ENCODE measurements at regions not wholly inside any gene's neighbourhood (a gene's known extent, or its start where the extent isn't known, plus 50 kb on each side); places are given as distances from the start of the nearest gene placed in this dataset.

DNA sequence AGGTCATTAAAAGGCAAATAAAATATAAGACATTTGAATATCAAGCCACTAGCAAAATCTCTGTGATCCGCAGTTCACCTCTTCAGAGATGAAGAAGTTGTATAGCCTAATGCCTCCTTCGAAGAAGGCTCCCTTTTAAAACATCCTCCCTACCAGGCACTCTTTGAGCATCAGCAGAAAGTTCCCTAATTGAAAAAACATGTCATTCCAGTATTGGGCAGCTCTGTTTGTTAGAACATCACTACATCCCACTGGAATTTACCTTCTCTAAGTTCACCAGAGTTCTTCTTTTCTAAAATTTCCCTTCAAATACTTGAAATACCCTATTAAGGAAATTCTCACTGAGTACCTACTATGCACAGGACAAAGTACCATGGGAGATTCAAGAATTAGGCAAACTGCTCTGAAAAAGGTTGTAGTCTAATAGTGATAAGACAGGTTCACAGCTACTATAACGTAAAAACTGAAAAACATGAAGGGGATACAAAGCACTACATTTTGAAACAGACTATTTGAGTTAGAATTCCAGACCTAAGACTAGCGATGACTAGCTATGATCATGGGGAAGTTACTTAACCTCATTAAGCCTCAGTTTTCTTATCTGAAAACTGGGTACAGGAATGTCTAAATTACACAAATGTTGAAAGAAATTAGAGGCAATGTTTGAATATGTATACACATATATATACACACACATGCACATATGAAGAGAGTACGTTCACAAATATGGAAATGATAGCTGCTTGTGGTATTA, 128.7 kb downstream of the ELAPOR2 start:
- no peak overlapping the region for H3K4me3 Mint-ChIP-seq (ENCODE audit: low read depth)

DNA sequence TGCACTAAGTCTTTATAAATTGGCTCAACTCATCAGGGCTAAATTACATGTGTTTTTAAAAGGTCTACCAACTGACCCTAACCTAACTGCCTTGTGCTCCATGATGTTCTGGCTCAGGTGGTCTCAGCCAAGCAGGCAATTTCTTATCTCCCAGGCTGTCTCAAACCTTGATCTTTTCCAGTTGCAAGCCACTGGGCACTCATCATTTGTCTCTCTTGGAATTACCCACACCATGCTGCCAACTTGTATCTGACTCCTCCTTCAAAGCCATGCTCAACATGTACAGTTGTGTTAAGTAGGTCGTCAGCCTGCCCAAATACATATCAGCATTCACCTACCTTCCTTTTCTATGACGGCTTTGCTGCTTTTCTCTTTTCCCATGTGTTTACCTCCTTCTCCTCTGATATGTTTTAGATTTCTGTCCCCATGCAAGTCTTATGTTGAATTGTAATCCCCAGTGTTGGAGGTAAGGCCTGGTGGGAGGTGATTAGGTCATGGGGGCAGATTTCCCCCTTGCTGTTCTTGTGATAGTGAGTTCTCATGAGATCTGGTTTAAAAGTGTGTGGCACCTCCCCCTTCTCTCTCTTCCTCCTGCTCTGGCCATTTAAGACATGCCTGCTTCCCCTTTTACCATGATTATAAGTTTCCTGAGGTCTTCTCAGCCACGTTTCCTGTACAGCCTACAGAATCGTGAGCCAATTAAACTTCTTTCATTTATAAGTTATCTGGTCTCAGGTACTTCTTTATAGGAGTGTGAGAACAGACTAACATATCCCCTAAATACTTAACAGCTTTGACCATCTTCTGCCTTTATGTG, 130.0 kb downstream of the ELAPOR2 start:
- Mint-ChIP-seq H3K9me3 (ENCODE audit: low read depth) (no peaks in the 10 kb centered on the region), H3K27ac (no peak overlapping the region)

More for the DNA sequence above, 128.7 kb downstream of the ELAPOR2 start:
- no peak for DNase-seq (ENCODE audit: low spot score, unreplicated experiment)
- peaks cover 2% of the 10 kb centered on the region for H3K4me1 Mint-ChIP-seq (ENCODE audit: low read depth)
- H3K27ac Mint-ChIP-seq: no peak overlapping the region
- TF ChIP-seq, protein P1, sequence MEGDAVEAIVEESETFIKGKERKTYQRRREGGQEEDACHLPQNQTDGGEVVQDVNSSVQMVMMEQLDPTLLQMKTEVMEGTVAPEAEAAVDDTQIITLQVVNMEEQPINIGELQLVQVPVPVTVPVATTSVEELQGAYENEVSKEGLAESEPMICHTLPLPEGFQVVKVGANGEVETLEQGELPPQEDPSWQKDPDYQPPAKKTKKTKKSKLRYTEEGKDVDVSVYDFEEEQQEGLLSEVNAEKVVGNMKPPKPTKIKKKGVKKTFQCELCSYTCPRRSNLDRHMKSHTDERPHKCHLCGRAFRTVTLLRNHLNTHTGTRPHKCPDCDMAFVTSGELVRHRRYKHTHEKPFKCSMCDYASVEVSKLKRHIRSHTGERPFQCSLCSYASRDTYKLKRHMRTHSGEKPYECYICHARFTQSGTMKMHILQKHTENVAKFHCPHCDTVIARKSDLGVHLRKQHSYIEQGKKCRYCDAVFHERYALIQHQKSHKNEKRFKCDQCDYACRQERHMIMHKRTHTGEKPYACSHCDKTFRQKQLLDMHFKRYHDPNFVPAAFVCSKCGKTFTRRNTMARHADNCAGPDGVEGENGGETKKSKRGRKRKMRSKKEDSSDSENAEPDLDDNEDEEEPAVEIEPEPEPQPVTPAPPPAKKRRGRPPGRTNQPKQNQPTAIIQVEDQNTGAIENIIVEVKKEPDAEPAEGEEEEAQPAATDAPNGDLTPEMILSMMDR (IDR thresholded peaks at IDR 0.05; ENCODE audit: unreplicated experiment): no peak
- H3K27me3 Mint-ChIP-seq: no peaks in the 10 kb centered on the region
- peaks cover 3% of the 10 kb centered on the region for H3K36me3 Mint-ChIP-seq (ENCODE audit: insufficient read depth)
- H3K9me3 Mint-ChIP-seq (ENCODE audit: low read depth): no peaks in the 10 kb centered on the region

DNA sequence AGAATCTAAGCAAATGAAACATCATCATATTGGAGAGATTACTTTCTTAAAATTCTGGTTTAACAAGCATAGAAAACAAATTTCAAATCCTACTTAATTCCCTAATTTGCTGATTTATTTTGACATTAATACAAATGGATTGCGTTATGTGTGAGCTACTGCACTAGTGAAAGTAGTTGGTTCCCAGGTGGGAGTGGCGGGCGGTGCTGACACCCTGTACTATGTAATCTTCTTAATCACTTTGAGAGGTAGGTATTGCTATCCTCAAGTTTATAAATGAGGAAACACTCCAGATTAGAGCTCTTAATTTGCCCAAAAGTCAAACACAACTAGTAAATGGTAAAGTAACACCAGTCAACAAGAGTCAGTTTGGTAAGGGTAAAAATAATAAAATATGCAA, 131.1 kb downstream of the ELAPOR2 start:
- peaks cover 9% of the 10 kb centered on the region for H3K36me3 Mint-ChIP-seq (ENCODE audit: insufficient read depth)
- H3K27ac Mint-ChIP-seq: no peak overlapping the region
- TF ChIP-seq, protein P1 (IDR thresholded peaks at IDR 0.05; ENCODE audit: unreplicated experiment): no peak
- no peaks in the 10 kb centered on the region for H3K9me3 Mint-ChIP-seq (ENCODE audit: low read depth)
- no peak for DNase-seq (ENCODE audit: low spot score, unreplicated experiment)
- H3K27me3 Mint-ChIP-seq: no peaks in the 10 kb centered on the region
- H3K4me3 Mint-ChIP-seq (ENCODE audit: low read depth): no peak overlapping the region
- H3K4me1 Mint-ChIP-seq (ENCODE audit: low read depth): peaks cover 1% of the 10 kb centered on the region

More for the DNA sequence above, 130.0 kb downstream of the ELAPOR2 start:
- H3K4me3 Mint-ChIP-seq (ENCODE audit: low read depth): no peak overlapping the region
- peaks cover 7% of the 10 kb centered on the region for H3K36me3 Mint-ChIP-seq (ENCODE audit: insufficient read depth)
- no peaks in the 10 kb centered on the region for H3K27me3 Mint-ChIP-seq
- H3K4me1 Mint-ChIP-seq (ENCODE audit: low read depth): peaks cover 2% of the 10 kb centered on the region
- TF ChIP-seq, protein P1 (IDR thresholded peaks at IDR 0.05; ENCODE audit: unreplicated experiment): no peak
- no peak for DNase-seq (ENCODE audit: low spot score, unreplicated experiment)

DNA sequence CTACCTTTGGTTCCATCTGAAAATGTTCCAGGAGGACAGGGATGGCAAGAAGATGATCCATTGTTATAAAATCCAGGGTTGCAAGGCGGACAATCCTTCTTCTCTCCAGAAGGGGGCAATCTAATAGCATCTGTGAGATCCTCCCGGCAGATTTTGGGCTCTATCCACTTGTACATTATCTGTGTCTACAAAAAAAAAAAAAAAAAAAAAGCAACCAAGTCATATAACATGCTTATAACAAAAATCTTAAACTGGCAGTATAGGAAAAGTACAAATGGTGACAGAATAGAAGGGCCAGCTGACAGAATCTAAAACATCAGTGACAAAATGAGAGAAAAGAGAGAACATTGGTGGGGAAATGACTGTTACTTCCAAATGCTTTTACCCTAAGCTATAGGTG, 132.7 kb downstream of the ELAPOR2 start:
- Mint-ChIP-seq H3K27me3 (no peaks in the 10 kb centered on the region), H3K4me1 (ENCODE audit: low read depth) (peaks cover 1% of the 10 kb centered on the region), H3K36me3 (ENCODE audit: insufficient read depth) (peaks cover 9% of the 10 kb centered on the region), H3K9me3 (ENCODE audit: low read depth) (no peaks in the 10 kb centered on the region), H3K27ac (peak overlapping the region; percentile 46), H3K4me3 (ENCODE audit: low read depth) (no peak overlapping the region)
- TF ChIP-seq, protein P1 (IDR thresholded peaks at IDR 0.05; ENCODE audit: unreplicated experiment): peak; percentile 77
- no peak for DNase-seq (ENCODE audit: low spot score, unreplicated experiment)

DNA sequence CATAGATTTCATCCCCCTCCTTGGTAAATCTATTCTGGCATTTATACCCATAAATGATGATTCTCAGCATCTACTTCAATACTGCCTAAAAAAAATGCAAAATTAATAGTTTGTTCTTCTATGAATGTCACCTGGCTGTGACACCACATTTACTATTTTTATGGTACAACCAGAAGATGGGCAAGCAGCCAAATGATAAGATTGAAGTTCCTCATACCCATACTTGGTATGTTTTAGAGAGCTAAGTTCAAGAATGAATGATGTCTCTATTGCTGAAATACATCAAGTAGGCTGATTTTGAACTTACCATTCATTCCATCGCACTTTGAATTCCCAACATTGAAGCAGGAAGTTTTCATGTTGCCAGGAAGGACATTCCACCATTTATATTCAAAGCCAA, 134.2 kb downstream of the ELAPOR2 start:
- no peak overlapping the region for H3K27ac Mint-ChIP-seq
- peaks cover 3% of the 10 kb centered on the region for H3K4me1 Mint-ChIP-seq (ENCODE audit: low read depth)
- TF ChIP-seq, protein P1 (IDR thresholded peaks at IDR 0.05; ENCODE audit: unreplicated experiment): no peak
- no peaks in the 10 kb centered on the region for H3K27me3 Mint-ChIP-seq
- H3K36me3 Mint-ChIP-seq (ENCODE audit: insufficient read depth): peaks cover 9% of the 10 kb centered on the region
- no peak overlapping the region for H3K4me3 Mint-ChIP-seq (ENCODE audit: low read depth)
- no peaks in the 10 kb centered on the region for H3K9me3 Mint-ChIP-seq (ENCODE audit: low read depth)
- no peak for DNase-seq (ENCODE audit: low spot score, unreplicated experiment)
